ENCODE measurements at regions not wholly inside any gene's neighbourhood (a gene's known extent, or its start where the extent isn't known, plus 50 kb on each side); places are given as distances from the start of the nearest gene placed in this dataset.
"Not testable (repeated sequence)": the region's sequence is repeated elsewhere in the genome, so short reads cannot be mapped to it uniquely, and the experiment has no call there.

DNA sequence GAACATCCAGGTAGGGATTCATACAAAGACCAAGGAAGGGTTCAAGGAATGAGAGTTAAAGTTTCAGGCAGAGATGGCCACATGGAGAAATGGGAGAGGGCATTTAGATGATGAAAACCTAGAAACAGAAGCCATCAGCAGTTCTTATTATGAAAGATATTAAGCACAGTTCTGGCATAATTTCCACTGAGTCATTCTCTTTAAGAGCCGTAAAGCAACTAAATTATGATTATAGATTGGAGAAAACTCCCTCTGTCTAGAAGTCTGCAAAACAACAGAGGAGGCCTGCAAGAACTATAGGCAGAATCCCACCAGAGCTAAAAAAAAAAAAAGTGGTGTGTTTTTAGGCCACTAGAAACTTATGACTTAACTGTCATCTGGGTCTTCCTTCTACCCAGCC, 157.1 kb upstream of the MPDZ start:
- Histone ChIP-seq H3K36me3 (ENCODE audit: insufficient read depth, low read length, poor library complexity, severe bottlenecking) (no peaks in the 10 kb centered on the region), H3K27ac (ENCODE audit: low read depth, low read length, poor library complexity, severe bottlenecking) (no peak overlapping the region), H3K9me3 (ENCODE audit: low read depth, low read length, poor library complexity, severe bottlenecking) (no peaks in the 10 kb centered on the region), H3K27me3 (replicated peaks; ENCODE audit: insufficient read depth, low read depth, low read length, poor library complexity) (no peaks in the 10 kb centered on the region), H3K4me1 (ENCODE audit: insufficient read depth, low read length, poor library complexity, severe bottlenecking) (peaks cover 4% of the 10 kb centered on the region), H3K4me3 (ENCODE audit: low read depth, low read length, poor library complexity, severe bottlenecking) (no peak overlapping the region)
- ChIA-PET POLR2A (ENCODE audit: low non-redundant PET) (no interaction called here), CTCF (no interaction called here)
- no peak for DNase-seq (ENCODE audit: low spot score)
- no TSS peak for BruUV-seq (replicated peaks)
- intact Hi-C loops (cut with micrococcal nuclease; ENCODE audit: unreplicated experiment), result no loop called here
- no peak for TF ChIP-seq EZH2 (IDR thresholded peaks at IDR 0.05; ENCODE audit: borderline replicate concordance, low read depth, low read length, poor library complexity, severe bottlenecking)
- TF ChIP-seq, protein P1, sequence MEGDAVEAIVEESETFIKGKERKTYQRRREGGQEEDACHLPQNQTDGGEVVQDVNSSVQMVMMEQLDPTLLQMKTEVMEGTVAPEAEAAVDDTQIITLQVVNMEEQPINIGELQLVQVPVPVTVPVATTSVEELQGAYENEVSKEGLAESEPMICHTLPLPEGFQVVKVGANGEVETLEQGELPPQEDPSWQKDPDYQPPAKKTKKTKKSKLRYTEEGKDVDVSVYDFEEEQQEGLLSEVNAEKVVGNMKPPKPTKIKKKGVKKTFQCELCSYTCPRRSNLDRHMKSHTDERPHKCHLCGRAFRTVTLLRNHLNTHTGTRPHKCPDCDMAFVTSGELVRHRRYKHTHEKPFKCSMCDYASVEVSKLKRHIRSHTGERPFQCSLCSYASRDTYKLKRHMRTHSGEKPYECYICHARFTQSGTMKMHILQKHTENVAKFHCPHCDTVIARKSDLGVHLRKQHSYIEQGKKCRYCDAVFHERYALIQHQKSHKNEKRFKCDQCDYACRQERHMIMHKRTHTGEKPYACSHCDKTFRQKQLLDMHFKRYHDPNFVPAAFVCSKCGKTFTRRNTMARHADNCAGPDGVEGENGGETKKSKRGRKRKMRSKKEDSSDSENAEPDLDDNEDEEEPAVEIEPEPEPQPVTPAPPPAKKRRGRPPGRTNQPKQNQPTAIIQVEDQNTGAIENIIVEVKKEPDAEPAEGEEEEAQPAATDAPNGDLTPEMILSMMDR (conservative IDR thresholded peaks at IDR 0.05; ENCODE audit: low read depth, low read length), result no peak

DNA sequence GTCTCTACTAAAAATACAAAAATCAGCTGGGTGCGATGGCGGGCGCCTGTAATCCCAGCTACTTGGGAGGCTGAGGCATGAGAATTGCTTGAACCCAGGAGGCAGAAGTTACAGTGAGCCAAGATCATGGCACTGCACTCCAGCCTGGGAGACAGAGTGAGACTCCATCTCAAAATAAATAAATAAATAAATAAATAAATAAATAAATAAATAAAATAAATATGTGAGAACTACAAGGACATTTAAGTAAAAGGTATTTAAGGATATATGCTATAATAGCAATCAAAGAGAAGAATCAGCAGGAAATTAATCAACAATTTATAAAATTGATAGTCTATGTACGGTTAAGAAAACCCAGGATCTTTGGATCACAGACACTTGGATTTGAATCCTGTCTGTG, 154.0 kb upstream of the MPDZ start:
- H3K36me3 ChIP-seq (ENCODE audit: insufficient read depth, low read length, poor library complexity, severe bottlenecking); H3K4me3 ChIP-seq (ENCODE audit: low read depth, low read length, poor library complexity, severe bottlenecking); intact Hi-C loops (cut with micrococcal nuclease; ENCODE audit: unreplicated experiment); H3K27ac ChIP-seq (ENCODE audit: low read depth, low read length, poor library complexity, severe bottlenecking); DNase-seq (ENCODE audit: low spot score); H3K27me3 ChIP-seq (replicated peaks; ENCODE audit: insufficient read depth, low read depth, low read length, poor library complexity); H3K9me3 ChIP-seq (ENCODE audit: low read depth, low read length, poor library complexity, severe bottlenecking); POLR2A ChIA-PET (ENCODE audit: low non-redundant PET); CTCF ChIA-PET; BruUV-seq (replicated peaks): not testable (repeated sequence)
- H3K4me1 ChIP-seq (ENCODE audit: insufficient read depth, low read length, poor library complexity, severe bottlenecking), result peaks cover 20% of the 10 kb centered on the region

DNA sequence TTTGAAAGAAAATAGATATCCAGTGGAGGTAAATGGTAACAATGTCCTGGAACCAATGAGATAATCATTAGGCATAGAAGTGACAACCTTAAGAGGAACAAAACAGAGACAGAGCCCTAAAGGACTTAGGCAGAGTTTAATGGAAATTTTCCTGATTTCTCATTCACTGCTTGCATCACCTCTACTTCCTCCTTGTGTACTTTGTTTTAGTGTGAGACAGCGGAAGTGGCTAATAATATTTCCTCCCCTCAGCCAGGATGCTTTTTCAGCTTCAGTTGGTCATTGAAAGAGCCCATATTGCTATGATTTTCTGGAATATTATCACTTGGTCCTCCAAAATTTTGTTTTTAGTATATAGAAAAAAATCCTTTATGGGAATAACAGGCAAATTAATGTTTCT, 153.4 kb upstream of the MPDZ start:
- Histone ChIP-seq H3K4me1 (ENCODE audit: insufficient read depth, low read length, poor library complexity, severe bottlenecking) (peaks cover 20% of the 10 kb centered on the region), H3K4me3 (ENCODE audit: low read depth, low read length, poor library complexity, severe bottlenecking) (no peak overlapping the region), H3K27ac (ENCODE audit: low read depth, low read length, poor library complexity, severe bottlenecking) (no peak overlapping the region), H3K36me3 (ENCODE audit: insufficient read depth, low read length, poor library complexity, severe bottlenecking) (no peaks in the 10 kb centered on the region), H3K27me3 (replicated peaks; ENCODE audit: insufficient read depth, low read depth, low read length, poor library complexity) (no peaks in the 10 kb centered on the region), H3K9me3 (ENCODE audit: low read depth, low read length, poor library complexity, severe bottlenecking) (no peaks in the 10 kb centered on the region)
- CTCF ChIA-PET, result no interaction called here
- no TSS peak for BruUV-seq (replicated peaks)
- intact Hi-C loops (cut with micrococcal nuclease; ENCODE audit: unreplicated experiment), result no loop called here
- TF ChIP-seq EZH2 (IDR thresholded peaks at IDR 0.05; ENCODE audit: borderline replicate concordance, low read depth, low read length, poor library complexity, severe bottlenecking), result no peak
- TF ChIP-seq, protein P1 (conservative IDR thresholded peaks at IDR 0.05; ENCODE audit: low read depth, low read length), result no peak
- POLR2A ChIA-PET (ENCODE audit: low non-redundant PET), result no interaction called here
- peak; percentile 33 for DNase-seq (ENCODE audit: low spot score)

DNA sequence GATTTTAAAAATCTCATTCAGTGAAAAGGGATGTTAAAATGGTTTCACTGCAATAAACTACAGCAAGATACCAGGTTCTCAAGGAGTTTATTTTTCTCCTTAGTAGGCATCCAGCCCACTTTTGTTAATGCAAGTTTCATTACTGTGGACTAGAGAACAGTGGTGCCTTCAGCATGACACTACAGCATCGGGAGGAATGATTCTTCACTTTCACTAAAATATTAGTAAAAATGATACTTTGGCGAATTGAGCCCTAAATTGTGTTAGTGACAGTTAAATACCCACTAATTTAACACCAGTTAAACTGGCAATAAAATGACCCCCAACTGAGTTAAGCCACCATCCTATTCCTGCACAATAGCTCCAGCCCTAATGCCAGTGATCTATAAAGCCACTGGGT, 152.2 kb upstream of the MPDZ start:
- ChIA-PET POLR2A (ENCODE audit: low non-redundant PET) (interaction anchor here (0.5 kb wide), 1 partner anchor 665 kb away, joined by 4 read pairs; no protein-coding TSS in a partner anchor), CTCF (interaction anchor here (0.5 kb wide), 1 partner anchor 203 kb away, joined by 4 read pairs; no protein-coding TSS in a partner anchor)
- intact Hi-C loops (cut with micrococcal nuclease; ENCODE audit: unreplicated experiment), result no loop called here
- DNase-seq (ENCODE audit: low spot score), result peak; percentile 52
- Histone ChIP-seq H3K9me3 (ENCODE audit: low read depth, low read length, poor library complexity, severe bottlenecking) (no peaks in the 10 kb centered on the region), H3K4me3 (ENCODE audit: low read depth, low read length, poor library complexity, severe bottlenecking) (no peak overlapping the region), H3K4me1 (ENCODE audit: insufficient read depth, low read length, poor library complexity, severe bottlenecking) (peaks cover 23% of the 10 kb centered on the region), H3K36me3 (ENCODE audit: insufficient read depth, low read length, poor library complexity, severe bottlenecking) (no peaks in the 10 kb centered on the region), H3K27ac (ENCODE audit: low read depth, low read length, poor library complexity, severe bottlenecking) (no peak overlapping the region), H3K27me3 (replicated peaks; ENCODE audit: insufficient read depth, low read depth, low read length, poor library complexity) (no peaks in the 10 kb centered on the region)
- TF ChIP-seq, protein P1 (conservative IDR thresholded peaks at IDR 0.05; ENCODE audit: low read depth, low read length), result no peak
- TF ChIP-seq EZH2 (IDR thresholded peaks at IDR 0.05; ENCODE audit: borderline replicate concordance, low read depth, low read length, poor library complexity, severe bottlenecking), result no peak
- no TSS peak for BruUV-seq (replicated peaks)

All from A673 (cell line).